ENCODE measurements at regions not wholly inside any gene's neighbourhood (a gene's known extent, or its start where the extent isn't known, plus 50 kb on each side); places are given as distances from the start of the nearest gene placed in this dataset.
"Not testable (repeated sequence)": the region's sequence is repeated elsewhere in the genome, so short reads cannot be mapped to it uniquely, and the experiment has no call there.

DNA sequence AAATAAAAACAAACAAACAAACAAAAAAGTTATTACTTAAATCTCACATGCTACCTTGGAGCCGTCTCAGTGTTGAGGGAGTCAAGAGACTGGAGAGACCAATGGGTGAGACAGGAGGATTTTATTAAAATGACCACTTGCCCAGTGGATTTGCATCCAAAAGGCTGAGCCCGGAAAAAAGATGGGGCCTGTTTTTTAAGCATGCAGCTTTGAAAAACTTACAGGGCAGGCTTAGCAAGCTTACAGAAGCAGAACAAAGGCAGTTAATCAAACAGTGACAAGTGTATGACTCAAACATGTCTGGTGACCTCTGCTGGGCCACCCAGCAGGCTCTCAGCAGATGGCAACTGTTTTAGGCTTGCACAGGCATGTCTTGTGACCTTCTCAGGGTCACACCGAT lies 82.5 kb downstream of the POTEH start:
- not testable (repeated sequence) for DNase-seq

- DNase-seq = not testable (repeated sequence)
These were observed 85.3 kb downstream of the POTEH start for GRCh38 chr22:15775118-15775517.

GRCh38 chr22:15775670-15776669 lies 86.1 kb downstream of the POTEH start:
- DNase-seq = not testable (repeated sequence)

- DNase-seq = not testable (repeated sequence)
These were observed 86.9 kb downstream of the POTEH start for GRCh38 chr22:15776727-15777126.

GRCh38 chr22:15777150-15777549 lies 87.3 kb downstream of the POTEH start:
- not testable (repeated sequence) for DNase-seq

DNA sequence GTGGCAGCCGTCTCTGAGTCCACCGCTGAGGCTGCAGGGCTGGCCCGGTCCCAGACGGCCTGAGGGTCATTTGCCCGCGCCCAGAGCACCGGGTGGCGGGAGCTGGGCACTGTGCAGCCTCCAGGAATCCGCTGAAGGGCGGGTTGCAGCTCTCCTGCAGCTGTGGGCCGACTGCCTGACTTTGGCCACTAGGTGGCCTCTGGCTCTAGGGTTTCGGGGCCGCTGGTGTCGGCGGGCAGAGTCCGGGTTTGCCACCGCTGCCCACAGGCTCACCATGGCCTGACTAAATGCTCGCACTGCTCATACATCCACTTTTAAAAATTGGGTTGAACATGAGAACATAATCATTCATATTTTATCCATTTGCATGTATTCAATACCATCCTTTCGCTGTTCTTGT lies 87.7 kb downstream of the POTEH start:
- not testable (repeated sequence) for DNase-seq

DNA sequence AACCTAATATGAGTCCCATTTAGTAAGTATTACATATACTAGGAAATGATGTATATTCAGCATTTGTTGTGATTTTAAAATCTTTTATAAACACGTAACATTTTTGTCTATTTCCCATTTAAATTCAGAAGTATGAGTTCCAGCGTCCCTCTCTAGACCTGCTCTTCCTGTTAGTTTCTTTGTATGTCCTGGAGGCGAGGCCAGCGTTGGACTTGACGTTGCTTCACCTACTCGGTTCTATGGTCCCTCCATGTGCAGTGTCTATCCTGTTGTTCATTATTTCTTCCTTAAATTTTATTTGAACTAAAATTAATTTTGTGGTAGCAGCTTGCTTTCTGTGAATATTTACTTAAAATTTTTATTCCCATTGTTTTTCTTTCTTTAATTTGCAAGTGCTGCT lies 88.5 kb downstream of the POTEH start:
- DNase-seq = not testable (repeated sequence)

DNA sequence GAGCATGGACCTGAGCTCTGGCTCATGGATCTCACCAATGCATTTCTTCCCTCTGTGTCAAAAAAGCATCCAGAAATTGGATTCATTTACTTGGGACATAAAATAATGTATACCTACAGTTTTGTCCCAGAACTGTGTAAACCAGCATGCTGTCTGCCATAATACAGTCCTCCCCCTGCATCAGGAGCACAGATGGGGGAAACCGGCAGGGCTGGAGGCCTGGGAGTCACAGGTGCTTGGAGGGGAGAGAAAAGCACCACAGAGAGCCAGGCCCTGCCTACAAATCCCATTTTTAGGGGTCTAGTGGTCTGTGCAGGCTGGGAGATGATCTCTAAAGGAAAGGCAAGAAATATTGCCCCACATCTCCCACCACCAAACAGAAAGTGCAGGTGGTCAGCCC lies 91.8 kb downstream of the POTEH start:
- DNase-seq = not testable (repeated sequence)

GRCh38 chr22:15782933-15783332 lies 93.1 kb downstream of the POTEH start:
- DNase-seq = not testable (repeated sequence)

DNA sequence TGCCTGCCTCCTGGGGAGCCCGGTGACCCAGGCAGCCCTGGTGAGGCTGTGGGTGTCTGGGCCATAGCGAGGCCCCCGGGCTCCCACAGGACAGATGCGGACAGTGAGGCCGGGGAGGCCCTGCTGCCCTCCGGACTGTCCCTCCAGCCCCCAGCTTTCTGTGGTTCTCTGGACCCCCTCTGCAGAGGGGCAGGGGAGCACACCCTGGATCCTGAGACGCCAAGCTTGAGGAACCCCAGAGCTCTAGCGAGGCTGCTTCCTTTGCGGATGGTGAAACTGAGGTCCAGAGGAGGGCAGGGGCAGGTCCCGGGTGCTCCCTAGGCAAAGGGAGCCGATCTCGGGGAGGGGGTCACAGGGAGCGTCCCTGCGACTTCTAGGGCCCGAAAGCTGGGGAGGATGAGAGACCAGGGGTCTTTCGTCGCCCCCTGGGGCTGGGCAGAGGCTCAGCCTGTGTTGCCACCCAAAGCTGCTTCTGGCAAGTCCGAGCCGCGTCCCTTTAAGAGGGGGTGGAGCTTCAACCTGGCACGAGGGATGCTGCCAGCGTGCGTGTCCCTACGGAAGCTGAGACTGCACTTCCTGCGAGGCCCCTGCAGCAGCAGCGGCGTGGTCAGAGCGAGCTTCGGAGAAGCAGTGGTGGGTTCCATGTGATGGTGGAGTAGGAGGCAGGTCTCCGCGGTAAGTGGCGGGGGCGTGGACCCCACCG lies 94.7 kb downstream of the POTEH start:
- not testable (repeated sequence) for DNase-seq

GRCh38 chr22:15786942-15787733 lies 97.3 kb downstream of the POTEH start:
- DNase-seq = not testable (repeated sequence)

DNA sequence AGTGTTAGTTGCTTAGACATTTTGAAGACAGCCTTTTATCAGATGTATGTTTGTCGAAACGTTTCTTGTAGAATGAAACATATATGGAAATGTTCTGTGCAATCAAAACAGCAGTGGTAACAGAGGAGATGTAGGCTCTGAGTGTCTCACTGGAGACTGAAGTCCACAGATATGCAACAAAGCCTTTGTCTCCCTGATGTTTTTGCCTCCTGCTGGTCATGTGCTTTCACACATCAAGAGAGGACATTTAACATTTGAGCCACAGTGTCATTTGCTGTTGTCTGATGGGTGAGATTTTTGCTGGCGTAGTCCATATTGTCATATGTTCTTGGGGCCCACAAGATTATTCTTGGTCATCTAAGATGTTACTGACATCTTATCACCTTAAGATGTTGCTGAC lies 101.7 kb downstream of the POTEH start:
- DNase-seq = not testable (repeated sequence)

DNA sequence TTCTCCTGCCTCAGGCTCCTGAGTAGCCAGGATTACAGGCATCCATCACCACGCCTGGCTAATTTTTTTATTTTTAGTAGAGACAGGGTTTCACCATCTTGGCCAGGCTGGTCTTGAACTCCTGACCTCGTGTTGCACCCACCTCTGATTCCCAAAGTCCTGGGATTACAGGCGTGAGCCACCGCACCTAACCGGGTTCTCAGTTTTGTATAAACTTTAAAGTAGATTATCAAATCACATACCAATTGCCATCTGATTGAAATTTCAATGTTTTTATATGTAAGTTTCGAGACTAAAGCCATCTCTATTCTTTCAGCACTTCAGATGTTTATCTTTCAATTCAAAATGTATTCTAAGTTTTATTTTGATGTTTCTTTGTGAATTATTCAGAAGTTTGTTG lies 110.1 kb downstream of the POTEH start:
- DNase-seq = not testable (repeated sequence)

DNA sequence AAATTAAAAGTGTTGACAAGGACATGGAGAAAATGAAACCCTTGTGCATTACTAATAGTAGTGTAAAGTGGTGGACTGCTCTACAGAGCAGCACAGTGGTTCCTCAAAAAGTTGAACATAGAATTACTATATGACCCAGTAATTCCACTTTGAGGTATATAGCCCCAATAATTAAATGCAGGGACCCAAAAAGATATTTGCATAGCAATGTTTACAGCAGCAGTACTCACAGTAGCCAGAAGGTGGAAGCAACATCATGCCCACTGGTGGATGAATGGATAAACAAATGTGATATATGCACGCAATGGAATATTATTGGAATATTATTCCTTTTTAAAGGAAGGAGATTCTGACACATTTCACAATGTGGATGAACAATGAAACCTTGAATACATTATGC lies 121.3 kb downstream of the POTEH start:
- peak; percentile 15 for DNase-seq

DNA sequence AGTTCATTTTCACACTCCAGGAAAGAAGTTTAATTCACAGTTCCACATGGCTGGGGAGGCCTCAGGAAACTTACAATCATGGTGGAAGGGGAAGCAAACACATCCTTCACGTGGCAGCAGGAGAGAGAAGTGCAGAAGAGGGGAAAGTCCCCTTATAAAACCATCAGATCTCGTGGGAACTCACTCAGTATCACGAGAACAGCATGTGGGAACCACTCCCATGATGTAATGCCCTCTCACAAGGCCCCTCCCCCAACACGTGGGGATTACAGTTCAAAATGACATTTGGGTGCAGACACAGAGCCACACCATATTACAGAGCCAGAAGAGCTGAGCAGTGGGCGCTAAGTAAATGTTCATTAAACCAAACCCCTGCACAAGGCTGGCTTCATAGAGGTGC lies 126.0 kb downstream of the POTEH start:
- DNase-seq = not testable (repeated sequence)

DNA sequence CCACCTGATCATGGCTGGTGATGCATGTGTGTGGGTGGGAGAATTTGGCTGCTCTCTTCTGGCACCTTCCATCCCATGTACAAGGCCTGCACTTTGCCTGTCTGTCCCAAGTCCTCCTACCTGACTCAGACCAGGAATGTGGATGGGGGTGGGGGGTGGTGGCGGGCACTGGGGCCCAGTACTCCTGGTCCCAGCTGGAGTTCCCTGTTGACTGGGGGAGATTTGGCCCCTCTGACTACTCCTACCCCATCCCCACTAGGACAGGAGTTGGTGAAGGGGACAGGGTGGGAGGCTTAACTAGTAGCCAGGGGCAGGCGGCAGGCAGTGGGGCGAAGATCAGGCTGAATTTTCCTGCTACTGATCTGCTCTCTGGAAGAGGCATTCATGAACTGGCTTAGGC lies 126.6 kb downstream of the POTEH start:
- DNase-seq = not testable (repeated sequence)

DNA sequence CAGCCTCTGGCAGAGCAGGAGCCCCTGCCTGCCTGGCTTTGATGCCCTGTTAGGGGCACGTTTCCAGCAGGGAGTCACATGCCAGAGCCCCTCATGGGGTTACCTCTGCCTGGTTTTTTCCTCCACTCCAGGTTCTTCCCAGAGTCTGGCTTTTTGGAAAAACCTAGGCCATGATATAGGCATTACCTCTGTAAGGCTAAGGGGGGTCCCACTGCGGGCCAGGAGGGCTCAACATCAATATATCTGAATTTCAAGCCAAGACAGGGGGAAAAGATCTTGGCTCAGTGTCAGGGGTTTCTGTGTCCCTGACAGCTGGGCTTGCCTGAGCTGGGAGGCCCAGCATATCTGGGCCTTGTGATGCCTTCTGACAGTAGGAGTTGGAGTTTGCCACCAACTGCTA lies 127.4 kb downstream of the POTEH start:
- DNase-seq = not testable (repeated sequence)

DNA sequence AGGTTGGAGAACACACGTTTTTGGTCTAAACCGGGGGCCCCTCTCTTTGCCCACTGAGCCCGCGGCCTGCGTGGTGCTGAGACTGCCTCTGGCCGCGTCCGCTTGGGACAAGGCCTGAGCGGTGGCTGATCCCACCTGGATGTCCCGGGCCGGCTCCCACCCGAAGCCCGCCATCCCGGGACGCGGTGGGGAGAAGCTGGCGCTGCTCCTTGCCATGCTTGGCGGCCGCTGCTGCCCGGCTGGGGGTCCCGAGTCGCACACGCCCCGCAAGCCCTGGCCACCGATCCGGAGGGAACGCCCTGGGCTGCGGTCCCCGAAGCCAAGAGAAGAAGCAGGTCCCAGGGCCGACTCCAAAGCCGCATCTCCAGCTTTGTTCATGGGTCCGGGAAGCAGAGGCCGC lies 130.1 kb downstream of the POTEH start:
- DNase-seq = not testable (repeated sequence)

DNA sequence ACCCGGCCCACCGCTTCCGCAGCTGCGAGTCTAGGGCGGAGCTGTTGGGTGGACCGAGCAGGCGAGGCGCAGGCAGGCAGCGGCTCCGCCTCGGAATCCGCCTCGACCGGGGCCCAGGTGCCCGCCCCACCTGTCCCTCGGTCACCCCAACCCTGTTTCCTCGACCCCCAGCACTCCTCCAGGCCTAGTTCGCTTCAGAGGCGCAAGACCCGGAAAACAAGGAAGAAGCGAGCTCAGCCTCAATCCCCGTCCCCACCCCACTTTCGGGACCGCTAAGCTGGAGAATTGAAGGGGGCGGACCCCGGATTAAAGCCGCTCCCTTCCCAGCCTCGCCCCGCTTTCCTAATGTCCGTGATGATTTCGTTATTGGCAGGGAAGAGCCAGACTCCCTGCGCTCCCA lies 131.3 kb downstream of the POTEH start:
- DNase-seq = not testable (repeated sequence)

DNA sequence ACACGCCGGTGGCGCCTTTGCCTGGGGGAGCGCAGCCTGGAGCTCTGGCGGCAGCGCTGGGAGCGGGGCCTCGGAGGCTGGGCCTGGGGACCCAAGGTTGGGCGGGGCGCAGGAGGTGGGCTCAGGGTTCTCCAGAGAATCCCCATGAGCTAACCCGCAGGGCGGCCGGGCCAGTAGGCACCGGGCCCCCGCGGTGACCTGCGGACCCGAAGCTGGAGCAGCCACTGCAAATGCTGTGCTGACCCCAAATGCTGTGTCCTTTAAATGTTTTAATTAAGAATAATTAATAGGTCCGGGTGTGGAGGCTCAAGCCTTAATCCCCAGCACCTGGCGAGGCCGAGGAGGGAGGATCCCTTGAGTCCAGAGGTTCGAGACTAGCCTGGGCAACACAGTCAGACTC lies 132.2 kb downstream of the POTEH start:
- not testable (repeated sequence) for DNase-seq

GRCh38 chr22:15823178-15823577 lies 133.4 kb downstream of the POTEH start:
- DNase-seq = not testable (repeated sequence)

- not testable (repeated sequence) for DNase-seq
These were observed 142.4 kb downstream of the POTEH start for GRCh38 chr22:15832235-15832634.

GRCh38 chr22:15835729-15836128 lies 145.9 kb downstream of the POTEH start:
- DNase-seq = not testable (repeated sequence)

Data from activated CD4-positive, alpha-beta T cell treated with anti-CD3 and anti-CD28 coated beads, Interleukin-10, Interleukin-2, amounts not matched to agents 100 ng/mL and 50 ng/mL, durations not matched to agents 16 hours and 8 hours (primary cell).